Karpas-422 (cell line): ENCODE measurements at regions not wholly inside any gene's neighbourhood (a gene's known extent, or its start where the extent isn't known, plus 50 kb on each side); places are given as distances from the start of the nearest gene placed in this dataset.

Experiments used
- DNase-seq: peaks from one replicate; pipeline ENCODE4 v3.0.0-alpha.2; 2015
- H2AFZ ChIP-seq: fragments of 200-600 bp; sonication (generic); 2 replicates; pipeline ENCODE4 v1.6.1; 2014; ENCODE audit warnings: antibody characterized with exemption, low read length, mixed read lengths
- H3K27ac ChIP-seq: fragments of 200-600 bp; sonication (generic); 2 replicates; pipeline ENCODE4 v1.5.1; 2014; ENCODE audit warnings: mild to moderate bottlenecking, low read length, moderate library complexity
- H3K27me3 ChIP-seq: fragments of 200-600 bp; sonication (generic); 2 replicates; pipeline ENCODE4 v1.6.1; 2014; ENCODE audit warnings: low read length, mixed read lengths
- H3K36me3 ChIP-seq: fragments of 200-600 bp; sonication (generic); 2 replicates; pipeline ENCODE4 v1.6.1; 2014; ENCODE audit warnings: low read length, mixed read lengths; ENCODE audit not compliant: insufficient read depth
- H3K4me1 ChIP-seq: fragments of 200-600 bp; sonication (generic); 2 replicates; pipeline ENCODE4 v1.6.1; 2014; ENCODE audit warnings: mild to moderate bottlenecking, low read length, mixed read lengths
- H3K4me2 ChIP-seq: fragments of 200-600 bp; sonication (generic); 2 replicates; pipeline ENCODE4 v1.6.1; 2014; ENCODE audit warnings: low read length, low read depth, mild to moderate bottlenecking; ENCODE audit not compliant: poor library complexity, severe bottlenecking
- H3K4me3 ChIP-seq: fragments of 200-600 bp; sonication (generic); 2 replicates; pipeline ENCODE4 v1.5.1; 2014; ENCODE audit warnings: mild to moderate bottlenecking, antibody characterized with exemption, low read length, mixed read lengths
- H3K79me2 ChIP-seq: fragments of 200-600 bp; sonication (generic); 2 replicates; pipeline ENCODE4 v1.6.1; 2014; ENCODE audit warnings: mild to moderate bottlenecking, low read length, mixed read lengths
- H3K9ac ChIP-seq: fragments of 200-600 bp; sonication (generic); 2 replicates; pipeline ENCODE4 v1.6.0; 2014; ENCODE audit warnings: low read length
- H3K9me2 ChIP-seq: fragments of 200-600 bp; sonication (generic), shearing (Covaris generic); replicated peaks from 2 replicates; pipeline ENCODE4 v1.6.0; 2014; ENCODE audit warnings: mild to moderate bottlenecking, low read length, moderate library complexity; ENCODE audit not compliant: insufficient read depth
- H3K9me3 ChIP-seq: fragments of 300-700, 200-600 bp; sonication (generic); 2 replicates; pipeline ENCODE4 v1.6.1; 2014; ENCODE audit warnings: low read length, mixed read lengths
- H4K20me1 ChIP-seq: fragments of 200-600 bp; sonication (generic); 2 replicates; pipeline ENCODE4 v1.6.1; 2014; ENCODE audit warnings: mild to moderate bottlenecking, antibody characterized with exemption, low read length, low read depth; ENCODE audit not compliant: insufficient read depth

GRCh38 chr9:120014796-120015195, 565.2 kb downstream of the CDK5RAP2 start:
- Histone ChIP-seq H3K4me1 (no peaks in the 10 kb centered on the region), H3K9me2 (no peaks in the 10 kb centered on the region), H2AFZ (no peak overlapping the region), H4K20me1 (no peaks in the 10 kb centered on the region), H3K36me3 (no peaks in the 10 kb centered on the region), H3K79me2 (no peaks in the 10 kb centered on the region), H3K27me3 (no peaks in the 10 kb centered on the region), H3K27ac (no peak overlapping the region), H3K9me3 (no peaks in the 10 kb centered on the region), H3K9ac (no peak overlapping the region), H3K4me2 (no peak overlapping the region), H3K4me3 (no peak overlapping the region)
- no peak for DNase-seq

- no peak for DNase-seq
- Histone ChIP-seq H2AFZ (no peak overlapping the region), H3K9me3 (no peaks in the 10 kb centered on the region), H3K9ac (no peak overlapping the region), H3K4me1 (peaks cover 3% of the 10 kb centered on the region; the same call in 1 of the 2 replicates), H3K79me2 (no peaks in the 10 kb centered on the region), H3K27me3 (no peaks in the 10 kb centered on the region), H3K4me3 (no peak overlapping the region), H3K36me3 (no peaks in the 10 kb centered on the region), H3K4me2 (no peak overlapping the region), H4K20me1 (no peaks in the 10 kb centered on the region), H3K27ac (no peak overlapping the region), H3K9me2 (no peaks in the 10 kb centered on the region)
These were observed 570.1 kb downstream of the CDK5RAP2 start for GRCh38 chr9:120009856-120010255.

- Histone ChIP-seq H3K27ac (no peak overlapping the region), H3K79me2 (no peaks in the 10 kb centered on the region), H3K4me2 (no peak overlapping the region), H3K36me3 (no peaks in the 10 kb centered on the region), H3K9me3 (no peaks in the 10 kb centered on the region), H4K20me1 (no peaks in the 10 kb centered on the region), H3K4me1 (peaks cover 8% of the 10 kb centered on the region), H3K27me3 (no peaks in the 10 kb centered on the region; the same call in 1 of the 2 replicates), H3K9me2 (no peaks in the 10 kb centered on the region), H3K9ac (no peak overlapping the region), H2AFZ (no peak overlapping the region), H3K4me3 (no peak overlapping the region)
- DNase-seq, result no peak
These were observed 578.4 kb downstream of the CDK5RAP2 start for GRCh38 chr9:120001536-120001935.

GRCh38 chr9:119998614-119999013, 581.4 kb downstream of the CDK5RAP2 start:
- Histone ChIP-seq H3K27me3 (no peaks in the 10 kb centered on the region; the same call in 1 of the 2 replicates), H3K79me2 (no peaks in the 10 kb centered on the region), H3K4me3 (no peak overlapping the region), H3K9ac (no peak overlapping the region), H3K9me2 (no peaks in the 10 kb centered on the region), H3K4me1 (no peaks in the 10 kb centered on the region), H3K27ac (no peak overlapping the region), H3K36me3 (no peaks in the 10 kb centered on the region), H2AFZ (no peak overlapping the region), H3K4me2 (no peak overlapping the region), H3K9me3 (no peaks in the 10 kb centered on the region), H4K20me1 (no peaks in the 10 kb centered on the region)
- no peak for DNase-seq

GRCh38 chr9:119991797-119992196, 588.2 kb downstream of the CDK5RAP2 start:
- no peaks in the 10 kb centered on the region for H4K20me1 ChIP-seq
- DNase-seq, result no peak
- H3K4me2 ChIP-seq, result no peak overlapping the region
- H3K27me3 ChIP-seq, result no peaks in the 10 kb centered on the region
- H2AFZ ChIP-seq, result no peak overlapping the region
- H3K9me2 ChIP-seq, result no peaks in the 10 kb centered on the region
- no peak overlapping the region for H3K27ac ChIP-seq
- no peak overlapping the region for H3K4me3 ChIP-seq
- H3K9me3 ChIP-seq, result no peaks in the 10 kb centered on the region
- H3K79me2 ChIP-seq, result no peaks in the 10 kb centered on the region
- peaks cover 4% of the 10 kb centered on the region; the same call in 1 of the 2 replicates for H3K4me1 ChIP-seq
- no peaks in the 10 kb centered on the region for H3K36me3 ChIP-seq
- H3K9ac ChIP-seq, result no peak overlapping the region

GRCh38 chr9:119986713-119987112, 593.3 kb downstream of the CDK5RAP2 start:
- no peak for DNase-seq
- H3K4me3 ChIP-seq, result no peak overlapping the region
- H3K36me3 ChIP-seq, result no peaks in the 10 kb centered on the region
- no peak overlapping the region for H2AFZ ChIP-seq
- no peaks in the 10 kb centered on the region for H4K20me1 ChIP-seq
- H3K4me1 ChIP-seq, result peaks cover 4% of the 10 kb centered on the region; the same call in 1 of the 2 replicates
- no peaks in the 10 kb centered on the region for H3K9me3 ChIP-seq
- H3K27ac ChIP-seq, result no peak overlapping the region
- H3K9ac ChIP-seq, result no peak overlapping the region
- H3K27me3 ChIP-seq, result no peaks in the 10 kb centered on the region
- H3K4me2 ChIP-seq, result no peak overlapping the region
- no peaks in the 10 kb centered on the region for H3K9me2 ChIP-seq
- no peaks in the 10 kb centered on the region for H3K79me2 ChIP-seq

GRCh38 chr9:119986205-119986604, 593.8 kb downstream of the CDK5RAP2 start:
- no peak overlapping the region for H3K27ac ChIP-seq
- no peaks in the 10 kb centered on the region for H3K27me3 ChIP-seq
- no peak overlapping the region for H3K9ac ChIP-seq
- no peak overlapping the region for H3K4me2 ChIP-seq
- no peaks in the 10 kb centered on the region for H3K9me2 ChIP-seq
- no peaks in the 10 kb centered on the region for H3K79me2 ChIP-seq
- H3K36me3 ChIP-seq, result no peaks in the 10 kb centered on the region
- no peaks in the 10 kb centered on the region for H3K9me3 ChIP-seq
- no peak for DNase-seq
- H3K4me1 ChIP-seq, result peaks cover 4% of the 10 kb centered on the region; the same call in 1 of the 2 replicates
- H4K20me1 ChIP-seq, result no peaks in the 10 kb centered on the region
- H2AFZ ChIP-seq, result no peak overlapping the region
- no peak overlapping the region for H3K4me3 ChIP-seq

- Histone ChIP-seq H2AFZ (no peak overlapping the region), H3K4me1 (no peaks in the 10 kb centered on the region), H3K27ac (no peak overlapping the region), H3K4me2 (no peak overlapping the region), H3K36me3 (no peaks in the 10 kb centered on the region), H3K9me3 (no peaks in the 10 kb centered on the region), H4K20me1 (no peaks in the 10 kb centered on the region), H3K4me3 (no peak overlapping the region), H3K9me2 (no peaks in the 10 kb centered on the region), H3K79me2 (no peaks in the 10 kb centered on the region), H3K27me3 (no peaks in the 10 kb centered on the region), H3K9ac (no peak overlapping the region)
- no peak for DNase-seq
These were observed 604.8 kb upstream of the BRINP1 start for GRCh38 chr9:119974026-119974425.
